Cardiac fibroblast (primary cell): ENCODE measurements at regions not wholly inside any gene's neighbourhood (a gene's known extent, or its start where the extent isn't known, plus 50 kb on each side); places are given as distances from the start of the nearest gene placed in this dataset.

Experiments used
- DNase-seq, 2 donors: peaks; one replicate each; pipeline versions ENCODE4 v3.0.0 to v3.0.0-alpha.2; 2010; ENCODE audit warnings: low read depth in 2 of 2
- H3K4me3 ChIP-seq, 2 donors: replicated peaks in 1 of 2; 1 replicate in 1 of 2; 2 replicates in 1 of 2; pipeline ENCODE4 v1.5.1; 2011; ENCODE audit warnings: low read depth in 2 of 2, low read length in 2 of 2, mild to moderate bottlenecking in 2 of 2, moderate library complexity in 1 of 2
- CTCF ChIP-seq: IDR thresholded peaks from one replicate; pipeline ENCODE4 v1.5.1; 2011; ENCODE audit warnings: low read depth, mild to moderate bottlenecking, low read length, inconsistent platforms

GRCh38 chr3:135632556-135633065 lies 332.9 kb upstream of the PPP2R3A start:
- H3K4me3 ChIP-seq = no peak overlapping the region
- TF ChIP-seq CTCF = no peak
- DNase-seq = no peak

- no peak for TF ChIP-seq CTCF
- no peak for DNase-seq
These were observed 332.4 kb upstream of the PPP2R3A start for GRCh38 chr3:135633078-135633477.

GRCh38 chr3:135636596-135636995 lies 328.9 kb upstream of the PPP2R3A start:
- DNase-seq = no peak
- no peak for TF ChIP-seq CTCF
- H3K4me3 ChIP-seq = no peak overlapping the region

More at GRCh38 chr3:135633078-135633477, 332.4 kb upstream of the PPP2R3A start:
- H3K4me3 ChIP-seq = no peak overlapping the region

- no peak for TF ChIP-seq CTCF
- no peak overlapping the region for H3K4me3 ChIP-seq
- DNase-seq = no peak
These were observed 328.5 kb upstream of the PPP2R3A start for GRCh38 chr3:135637013-135637412.

GRCh38 chr3:135641761-135642160 lies 323.8 kb upstream of the PPP2R3A start:
- TF ChIP-seq CTCF = no peak
- DNase-seq = no peak
- H3K4me3 ChIP-seq = no peak overlapping the region

GRCh38 chr3:135645541-135645940 lies 320.0 kb upstream of the PPP2R3A start:
- no peak overlapping the region for H3K4me3 ChIP-seq
- TF ChIP-seq CTCF = no peak
- no peak for DNase-seq

- no peak for TF ChIP-seq CTCF
- H3K4me3 ChIP-seq = no peak overlapping the region
- no peak for DNase-seq
These were observed 318.7 kb upstream of the PPP2R3A start for GRCh38 chr3:135646873-135647272.
